T-helper 2 cell treated with Interferon-gamma antibody and Interleukin-4, amounts not matched to agents 100 ng/mL and 5 ng/mL, for 36 hours (primary cell): ENCODE measurements at regions not wholly inside any gene's neighbourhood (a gene's known extent, or its start where the extent isn't known, plus 50 kb on each side); places are given as distances from the start of the nearest gene placed in this dataset.
"Not testable (repeated sequence)": the region's sequence is repeated elsewhere in the genome, so short reads cannot be mapped to it uniquely, and the experiment has no call there.

Experiments
- intact Hi-C: fragments of 100-400 bp; cut with micrococcal nuclease; formaldehyde crosslinking; loops from one replicate; pipeline ENCODE4 v1.15.1; 2023

- intact Hi-C loops, result no loop called here
These were observed 93.7 kb downstream of the MRM1 start for GRCh38 chr17:36695082-36695481.

- intact Hi-C loops, result not testable (repeated sequence)
These were observed 94.3 kb downstream of the MRM1 start for GRCh38 chr17:36695710-36696109.

GRCh38 chr17:36696805-36697204 is 95.4 kb downstream of the MRM1 start:
- intact Hi-C loops, result no loop called here

- intact Hi-C loops, result no loop called here
These were observed 96.6 kb downstream of the MRM1 start for GRCh38 chr17:36697903-36698530.

- intact Hi-C loops, result loop anchor here (10.0 kb wide), 2 partner anchors 47 to 343 kb away; no protein-coding TSS in a partner anchor
These were observed 100.2 kb downstream of the MRM1 start for GRCh38 chr17:36701429-36702099.

- intact Hi-C loops, result loop anchor here (10.0 kb wide), 2 partner anchors 48 to 342 kb away; no protein-coding TSS in a partner anchor
These were observed 101.3 kb downstream of the MRM1 start for GRCh38 chr17:36702636-36703035.

- intact Hi-C loops, result loop anchor here (10.0 kb wide), 2 partner anchors 49 to 341 kb away; no protein-coding TSS in a partner anchor
These were observed 102.5 kb downstream of the MRM1 start for GRCh38 chr17:36703860-36704266.

GRCh38 chr17:36705283-36705795 is 104.0 kb downstream of the MRM1 start:
- intact Hi-C loops, result loop anchor here (10.0 kb wide), 2 partner anchors 51 to 339 kb away; no protein-coding TSS in a partner anchor

- intact Hi-C loops, result loop anchor here (1.0 to 10.0 kb wide), 4 partner anchors 49 to 339 kb away; no protein-coding TSS in a partner anchor
These were observed 104.7 kb downstream of the MRM1 start for GRCh38 chr17:36705874-36706731.

- intact Hi-C loops, result loop anchor here (10.0 kb wide), 2 partner anchors 53 to 337 kb away; no protein-coding TSS in a partner anchor
These were observed 106.5 kb downstream of the MRM1 start for GRCh38 chr17:36707904-36708303.

GRCh38 chr17:36714789-36715188 is 113.4 kb downstream of the MRM1 start:
- intact Hi-C loops, result no loop called here

- intact Hi-C loops, result no loop called here
These were observed 114.6 kb downstream of the MRM1 start for GRCh38 chr17:36715951-36716350.

- intact Hi-C loops, result no loop called here
These were observed 115.7 kb downstream of the MRM1 start for GRCh38 chr17:36717088-36717487.

GRCh38 chr17:36720131-36720530 is 118.7 kb downstream of the MRM1 start:
- intact Hi-C loops, result no loop called here

- intact Hi-C loops, result no loop called here
These were observed 120.3 kb downstream of the MRM1 start for GRCh38 chr17:36721560-36722120.

GRCh38 chr17:36722121-36722902 is 120.9 kb downstream of the MRM1 start:
- intact Hi-C loops, result no loop called here

- intact Hi-C loops, result no loop called here
These were observed 121.5 kb downstream of the MRM1 start for GRCh38 chr17:36722903-36723263.

- intact Hi-C loops, result no loop called here
These were observed 122.2 kb downstream of the MRM1 start for GRCh38 chr17:36723459-36724025.

- intact Hi-C loops, result no loop called here
These were observed 124.8 kb downstream of the MRM1 start for GRCh38 chr17:36726199-36726598.

- intact Hi-C loops, result no loop called here
These were observed 125.7 kb downstream of the MRM1 start for GRCh38 chr17:36727052-36727451.
